ENCODE measurements at regions not wholly inside any gene's neighbourhood (a gene's known extent, or its start where the extent isn't known, plus 50 kb on each side); places are given as distances from the start of the nearest gene placed in this dataset.
"Not testable (repeated sequence)": the region's sequence is repeated elsewhere in the genome, so short reads cannot be mapped to it uniquely, and the experiment has no call there.

DNA sequence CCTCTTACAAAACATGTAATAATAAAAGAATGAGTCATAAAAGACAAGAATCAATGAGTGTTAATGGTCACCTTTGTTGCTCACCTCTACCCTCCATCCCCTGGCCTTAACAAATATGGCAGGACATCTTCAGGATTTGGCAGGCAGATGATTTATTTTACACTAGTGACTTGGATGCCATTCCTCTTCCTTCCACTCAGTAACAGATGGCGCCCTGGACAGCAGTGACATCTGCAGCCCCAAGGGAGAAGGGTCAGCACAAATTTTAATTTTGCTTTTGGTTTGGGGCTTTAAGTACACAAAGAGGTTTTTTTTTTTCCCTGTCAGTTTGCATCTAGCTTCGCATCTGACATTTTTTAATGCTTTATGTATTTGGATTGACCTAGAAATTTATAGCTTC lies 188.9 kb downstream of the ZNF92 start:
- not testable (repeated sequence) for ATAC-seq (ENCODE audit: low read depth in 2 of 2); H3K36me3 ChIP-seq (ENCODE audit: control insufficient read depth, insufficient read depth, low read length); DNase-seq; H3K4me3 ChIP-seq (ENCODE audit: low read depth, low read length); H3K27ac ChIP-seq (ENCODE audit: insufficient read depth, low read length, poor library complexity, severe bottlenecking); H3K4me1 ChIP-seq (ENCODE audit: control insufficient read depth, insufficient read depth, low read length, poor library complexity, severe bottlenecking); H3K4me1 Mint-ChIP-seq; H3K27me3 ChIP-seq (ENCODE audit: control insufficient read depth, insufficient read depth, low read length); H3K36me3 Mint-ChIP-seq; H3K4me3 Mint-ChIP-seq; H3K27ac Mint-ChIP-seq; H3K27me3 Mint-ChIP-seq; H3K9me3 Mint-ChIP-seq; H3K9me3 ChIP-seq (ENCODE audit: control insufficient read depth in 2 of 2, low read length in 2 of 2)

DNA sequence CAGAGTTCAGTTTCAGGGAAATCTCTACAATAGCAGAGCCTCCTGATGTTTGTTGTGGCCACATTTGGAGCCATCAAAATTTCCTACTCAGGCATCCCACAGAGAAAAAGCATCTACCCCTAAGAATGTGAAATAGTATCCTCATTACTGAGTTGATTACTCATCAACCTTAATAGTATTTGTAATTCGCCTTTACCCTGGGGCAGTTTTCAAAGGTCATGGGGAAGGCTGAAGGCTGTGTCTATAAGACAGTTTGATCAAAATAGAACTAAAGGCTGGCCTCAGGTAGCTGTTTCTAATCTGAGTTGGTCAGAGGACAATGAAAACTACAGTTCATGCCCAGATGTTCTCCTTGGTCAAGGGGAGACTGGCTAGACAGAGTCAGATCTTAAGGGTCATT lies 189.7 kb downstream of the ZNF92 start:
- H3K9me3 ChIP-seq (ENCODE audit: control insufficient read depth in 2 of 2, low read length in 2 of 2); H3K27ac ChIP-seq (ENCODE audit: insufficient read depth, low read length, poor library complexity, severe bottlenecking); H3K27ac Mint-ChIP-seq; H3K4me1 Mint-ChIP-seq; H3K4me1 ChIP-seq (ENCODE audit: control insufficient read depth, insufficient read depth, low read length, poor library complexity, severe bottlenecking); ATAC-seq (ENCODE audit: low read depth in 2 of 2); H3K4me3 ChIP-seq (ENCODE audit: low read depth, low read length); H3K27me3 Mint-ChIP-seq; H3K9me3 Mint-ChIP-seq; H3K27me3 ChIP-seq (ENCODE audit: control insufficient read depth, insufficient read depth, low read length); H3K36me3 ChIP-seq (ENCODE audit: control insufficient read depth, insufficient read depth, low read length); DNase-seq; H3K36me3 Mint-ChIP-seq; H3K4me3 Mint-ChIP-seq: not testable (repeated sequence)

DNA sequence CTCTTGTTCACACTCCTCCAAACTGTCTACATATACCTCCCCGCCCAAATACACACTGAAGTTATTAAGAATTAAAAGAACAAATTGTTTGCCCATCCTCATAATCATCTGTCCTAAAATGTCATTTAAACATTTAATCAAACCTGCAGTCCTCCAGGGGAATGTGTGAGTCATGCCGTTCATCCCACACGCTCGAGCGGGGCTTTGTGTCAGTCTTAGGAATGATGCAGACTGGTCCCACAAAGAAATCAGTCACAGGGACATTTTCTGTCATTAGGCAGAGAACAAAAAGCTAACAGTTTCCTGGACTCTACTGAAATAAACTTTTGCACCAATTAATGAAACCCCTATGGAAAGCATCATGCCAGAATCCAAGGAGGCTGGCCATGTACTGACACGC lies 194.6 kb downstream of the ZNF92 start:
- not testable (repeated sequence) for H3K4me3 ChIP-seq (ENCODE audit: low read depth, low read length); ATAC-seq (ENCODE audit: low read depth in 2 of 2); H3K27me3 ChIP-seq (ENCODE audit: control insufficient read depth, insufficient read depth, low read length); H3K9me3 ChIP-seq (ENCODE audit: control insufficient read depth in 2 of 2, low read length in 2 of 2); H3K4me1 Mint-ChIP-seq; DNase-seq; H3K36me3 Mint-ChIP-seq; H3K27ac ChIP-seq (ENCODE audit: insufficient read depth, low read length, poor library complexity, severe bottlenecking); H3K27ac Mint-ChIP-seq; H3K9me3 Mint-ChIP-seq; H3K4me3 Mint-ChIP-seq; H3K27me3 Mint-ChIP-seq; H3K4me1 ChIP-seq (ENCODE audit: control insufficient read depth, insufficient read depth, low read length, poor library complexity, severe bottlenecking); H3K36me3 ChIP-seq (ENCODE audit: control insufficient read depth, insufficient read depth, low read length)

DNA sequence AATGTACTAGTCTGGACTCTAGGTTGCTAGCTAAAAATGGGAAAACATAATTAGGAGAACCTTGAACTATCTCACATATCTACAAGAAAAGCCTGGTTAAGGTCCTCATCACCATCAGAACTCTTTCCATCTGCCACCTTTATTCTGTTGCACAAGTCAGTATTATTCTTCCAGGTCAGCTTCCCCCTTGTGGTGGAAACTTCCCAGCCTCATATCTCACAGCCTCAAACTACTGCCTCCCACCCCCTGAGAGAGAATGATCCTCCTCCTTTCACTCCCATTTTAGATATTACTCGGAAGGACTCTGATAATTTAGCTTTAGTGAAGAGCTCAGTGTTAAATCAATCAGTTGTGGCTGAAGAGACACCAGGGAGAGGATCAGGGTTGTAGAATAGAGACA lies 197.3 kb downstream of the ZNF92 start:
- H3K27me3 Mint-ChIP-seq; H3K36me3 Mint-ChIP-seq; H3K4me1 ChIP-seq (ENCODE audit: control insufficient read depth, insufficient read depth, low read length, poor library complexity, severe bottlenecking): not testable (repeated sequence)

DNA sequence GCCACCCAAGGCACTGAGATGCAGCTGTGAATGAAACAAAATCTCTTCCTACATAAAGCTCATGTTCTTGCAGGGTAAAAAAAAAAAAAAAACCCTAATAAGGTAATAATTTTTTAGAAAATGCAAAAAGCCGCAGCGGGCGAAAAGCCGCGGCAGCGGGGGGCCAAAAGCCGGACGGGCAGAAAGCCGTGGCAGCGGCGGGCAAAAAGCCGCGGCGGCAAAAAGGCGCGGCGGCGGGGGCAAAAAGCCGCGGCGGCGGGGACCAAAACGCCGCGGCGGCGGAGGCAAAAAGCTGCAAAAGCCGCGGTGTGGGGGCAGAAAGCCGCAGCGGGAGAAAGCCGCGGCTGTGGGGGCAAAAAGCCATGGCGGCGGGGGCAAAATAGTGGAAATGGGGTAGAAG lies 198.9 kb downstream of the ZNF92 start:
- not testable (repeated sequence) for H3K4me1 Mint-ChIP-seq; H3K4me3 Mint-ChIP-seq; H3K4me1 ChIP-seq (ENCODE audit: control insufficient read depth, insufficient read depth, low read length, poor library complexity, severe bottlenecking); ATAC-seq (ENCODE audit: low read depth in 2 of 2); H3K36me3 Mint-ChIP-seq; H3K36me3 ChIP-seq (ENCODE audit: control insufficient read depth, insufficient read depth, low read length); H3K27me3 Mint-ChIP-seq; H3K27ac ChIP-seq (ENCODE audit: insufficient read depth, low read length, poor library complexity, severe bottlenecking); DNase-seq; H3K27ac Mint-ChIP-seq; H3K9me3 Mint-ChIP-seq; H3K9me3 ChIP-seq (ENCODE audit: control insufficient read depth in 2 of 2, low read length in 2 of 2); H3K27me3 ChIP-seq (ENCODE audit: control insufficient read depth, insufficient read depth, low read length); H3K4me3 ChIP-seq (ENCODE audit: low read depth, low read length)

More for the DNA sequence above, 197.3 kb downstream of the ZNF92 start:
- H3K27ac ChIP-seq (ENCODE audit: insufficient read depth, low read length, poor library complexity, severe bottlenecking); H3K9me3 ChIP-seq (ENCODE audit: control insufficient read depth in 2 of 2, low read length in 2 of 2); H3K27me3 ChIP-seq (ENCODE audit: control insufficient read depth, insufficient read depth, low read length); H3K27ac Mint-ChIP-seq; H3K9me3 Mint-ChIP-seq; H3K4me3 Mint-ChIP-seq; H3K4me1 Mint-ChIP-seq; H3K4me3 ChIP-seq (ENCODE audit: low read depth, low read length); DNase-seq; ATAC-seq (ENCODE audit: low read depth in 2 of 2); H3K36me3 ChIP-seq (ENCODE audit: control insufficient read depth, insufficient read depth, low read length): not testable (repeated sequence)

DNA sequence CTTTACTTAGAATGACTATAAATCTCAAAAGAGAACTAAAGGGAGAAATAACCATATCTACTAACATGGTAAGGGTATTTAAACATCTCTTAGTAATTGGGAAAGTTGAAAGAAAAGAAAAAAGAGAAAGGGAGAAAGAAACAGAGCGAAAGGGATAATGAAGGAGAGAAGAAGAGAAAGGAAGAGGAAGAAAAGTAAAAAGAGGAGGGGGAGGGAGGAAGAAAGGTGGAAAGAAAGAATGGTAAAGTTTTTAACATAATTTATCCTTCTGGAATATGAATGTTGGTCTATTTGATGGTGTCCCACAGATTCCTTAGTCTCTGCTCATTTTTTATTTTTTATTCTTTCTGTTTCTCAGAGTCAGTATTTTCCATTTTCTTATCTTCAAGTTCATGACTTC lies 202.7 kb downstream of the ZNF92 start:
- not testable (repeated sequence) for H3K36me3 ChIP-seq (ENCODE audit: control insufficient read depth, insufficient read depth, low read length)

DNA sequence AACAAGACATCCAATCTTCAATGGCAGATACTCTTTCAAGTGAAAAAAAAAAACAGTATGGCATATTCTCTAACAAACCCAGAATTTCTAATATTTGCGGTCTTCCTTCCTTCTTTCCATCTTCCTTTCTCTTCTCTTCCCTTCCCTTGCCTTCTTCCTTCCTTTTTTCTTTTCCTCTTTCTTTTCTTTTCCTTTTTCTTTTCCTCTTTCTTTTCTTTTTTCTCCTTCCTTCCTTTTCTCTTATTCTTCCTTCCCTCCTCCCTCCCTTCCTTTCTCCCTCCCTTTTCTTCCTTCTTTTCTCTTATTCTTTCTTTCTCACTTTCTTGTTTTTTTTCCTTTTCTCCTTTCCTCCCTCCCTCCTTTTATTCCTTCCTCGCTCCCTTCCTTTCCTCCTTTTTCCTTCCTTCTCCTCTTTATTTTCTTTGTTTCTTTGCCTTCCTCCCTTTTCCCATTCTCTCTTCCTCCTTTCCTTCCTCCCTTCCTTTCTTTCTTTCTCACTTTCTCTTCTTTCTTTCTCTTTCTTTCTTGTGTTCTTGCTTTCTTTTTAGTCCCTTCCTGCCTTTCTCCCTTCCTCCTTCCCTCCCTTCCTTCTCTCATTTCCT lies 209.0 kb downstream of the ZNF92 start:
- H3K27ac ChIP-seq (ENCODE audit: insufficient read depth, low read length, poor library complexity, severe bottlenecking); ATAC-seq (ENCODE audit: low read depth in 2 of 2): not testable (repeated sequence)
- peak overlapping the region in 1 of 4 donors; percentile 7 for H3K4me3 Mint-ChIP-seq

More for the DNA sequence above, 202.7 kb downstream of the ZNF92 start:
- not testable (repeated sequence) for H3K27me3 Mint-ChIP-seq; H3K9me3 Mint-ChIP-seq; H3K4me1 ChIP-seq (ENCODE audit: control insufficient read depth, insufficient read depth, low read length, poor library complexity, severe bottlenecking); H3K9me3 ChIP-seq (ENCODE audit: control insufficient read depth in 2 of 2, low read length in 2 of 2); H3K4me3 Mint-ChIP-seq; H3K4me3 ChIP-seq (ENCODE audit: low read depth, low read length); H3K27ac Mint-ChIP-seq; ATAC-seq (ENCODE audit: low read depth in 2 of 2); H3K27ac ChIP-seq (ENCODE audit: insufficient read depth, low read length, poor library complexity, severe bottlenecking); H3K36me3 Mint-ChIP-seq; H3K4me1 Mint-ChIP-seq; DNase-seq; H3K27me3 ChIP-seq (ENCODE audit: control insufficient read depth, insufficient read depth, low read length)

DNA sequence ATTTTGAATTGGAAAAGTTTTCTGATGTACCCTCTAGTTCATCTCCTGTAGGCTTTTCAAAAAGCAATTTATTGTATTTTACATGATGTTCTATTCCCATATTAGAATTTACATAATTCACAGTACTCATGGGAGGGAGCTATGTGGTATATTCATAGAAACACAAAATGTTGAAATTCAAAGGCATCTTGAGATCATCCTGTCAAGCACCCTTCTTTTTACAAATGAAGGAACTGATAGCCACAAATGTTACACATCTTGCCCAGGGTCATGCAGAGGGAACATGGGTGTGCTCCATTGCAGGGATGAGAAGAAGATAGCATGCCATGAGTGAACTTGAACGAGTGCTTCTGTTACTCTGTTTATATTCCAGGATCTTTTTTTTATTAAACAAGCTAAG lies 228.8 kb downstream of the ZNF92 start:
- not testable (repeated sequence) for H3K27me3 ChIP-seq (ENCODE audit: control insufficient read depth, insufficient read depth, low read length); H3K36me3 ChIP-seq (ENCODE audit: control insufficient read depth, insufficient read depth, low read length); H3K9me3 Mint-ChIP-seq; H3K4me1 ChIP-seq (ENCODE audit: control insufficient read depth, insufficient read depth, low read length, poor library complexity, severe bottlenecking); H3K4me3 Mint-ChIP-seq; H3K27ac ChIP-seq (ENCODE audit: insufficient read depth, low read length, poor library complexity, severe bottlenecking); H3K36me3 Mint-ChIP-seq; H3K4me3 ChIP-seq (ENCODE audit: low read depth, low read length); ATAC-seq (ENCODE audit: low read depth in 2 of 2); H3K9me3 ChIP-seq (ENCODE audit: control insufficient read depth in 2 of 2, low read length in 2 of 2); H3K4me1 Mint-ChIP-seq; DNase-seq; H3K27ac Mint-ChIP-seq
- H3K27me3 Mint-ChIP-seq: peaks cover 20% of the 10 kb centered on the region

More for the DNA sequence above, 209.0 kb downstream of the ZNF92 start:
- not testable (repeated sequence) for DNase-seq; H3K27me3 Mint-ChIP-seq; H3K36me3 Mint-ChIP-seq; H3K27ac Mint-ChIP-seq; H3K36me3 ChIP-seq (ENCODE audit: control insufficient read depth, insufficient read depth, low read length); H3K4me1 Mint-ChIP-seq; H3K27me3 ChIP-seq (ENCODE audit: control insufficient read depth, insufficient read depth, low read length); H3K9me3 ChIP-seq (ENCODE audit: control insufficient read depth in 2 of 2, low read length in 2 of 2); H3K9me3 Mint-ChIP-seq; H3K4me1 ChIP-seq (ENCODE audit: control insufficient read depth, insufficient read depth, low read length, poor library complexity, severe bottlenecking); H3K4me3 ChIP-seq (ENCODE audit: low read depth, low read length)
